GM12872 (cell line): ENCODE measurements at regions not wholly inside any gene's neighbourhood (a gene's known extent, or its start where the extent isn't known, plus 50 kb on each side); places are given as distances from the start of the nearest gene placed in this dataset.

Experiments used
- CTCF ChIP-seq: IDR thresholded peaks from 3 replicates; pipeline ENCODE4 v1.5.1; 2011; ENCODE audit warnings: low read depth, mild to moderate bottlenecking, low read length, moderate library complexity; ENCODE audit not compliant: insufficient read depth

GRCh38 chr22:33130473-33130872 lies 72.3 kb upstream of the SYN3 start:
- TF ChIP-seq CTCF: no peak

GRCh38 chr22:33129621-33130020 lies 71.4 kb upstream of the SYN3 start:
- TF ChIP-seq CTCF: no peak

GRCh38 chr22:33126881-33127280 lies 68.7 kb upstream of the SYN3 start:
- TF ChIP-seq CTCF: no peak

- TF ChIP-seq CTCF: no peak
Measured at GRCh38 chr22:33124471-33124870, 66.3 kb upstream of the SYN3 start.

- TF ChIP-seq CTCF: no peak
Measured at GRCh38 chr22:33119044-33119443, 60.9 kb upstream of the SYN3 start.

- TF ChIP-seq CTCF: no peak
Measured at GRCh38 chr22:33117821-33118220, 59.6 kb upstream of the SYN3 start.

GRCh38 chr22:33116841-33117547 lies 58.8 kb upstream of the SYN3 start:
- TF ChIP-seq CTCF: no peak

- no peak for TF ChIP-seq CTCF
Measured at GRCh38 chr22:33114565-33114964, 56.4 kb upstream of the SYN3 start.
